ENCODE measurements at regions not wholly inside any gene's neighbourhood (a gene's known extent, or its start where the extent isn't known, plus 50 kb on each side); places are given as distances from the start of the nearest gene placed in this dataset.
A peak's percentile ranks its signal among the peaks of the same experiment; 100 is the strongest.
"Not testable (repeated sequence)": the region's sequence is repeated elsewhere in the genome, so short reads cannot be mapped to it uniquely, and the experiment has no call there.

DNA sequence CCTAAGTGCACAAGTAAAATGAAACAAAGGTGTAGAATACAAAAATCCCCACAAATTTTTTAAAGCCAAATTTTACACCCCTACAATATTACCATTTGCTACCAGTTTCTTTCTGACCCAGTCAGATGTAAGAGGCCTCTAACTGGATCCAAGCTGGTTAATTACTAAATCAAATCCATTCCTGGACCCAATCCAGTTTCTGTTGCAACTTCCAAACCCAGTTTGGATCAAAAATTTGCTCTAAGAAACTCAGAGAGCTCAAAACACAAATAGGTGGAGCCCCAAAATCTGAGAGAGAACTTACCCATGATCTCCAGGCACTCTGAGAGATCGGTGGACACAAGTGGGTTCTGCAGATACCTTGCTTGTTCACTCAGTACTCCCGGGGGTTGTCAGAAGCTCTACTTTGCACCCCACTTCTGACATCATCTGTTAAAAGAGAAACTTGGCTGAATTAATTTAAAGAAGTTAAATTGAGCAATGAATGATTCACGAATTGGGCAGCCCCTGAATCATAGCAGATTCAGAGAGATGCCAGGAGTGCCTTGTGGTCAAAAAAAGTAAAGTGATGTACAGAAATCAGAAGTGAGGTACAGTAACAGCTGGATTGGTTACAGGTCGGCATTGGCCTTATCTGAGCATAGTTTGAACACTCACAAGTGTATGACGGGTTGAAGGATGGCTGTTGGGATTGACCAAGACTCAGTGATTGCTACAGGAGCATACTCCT, 448.0 kb downstream of the KCNT2 start:
- no peak for DNase-seq

DNA sequence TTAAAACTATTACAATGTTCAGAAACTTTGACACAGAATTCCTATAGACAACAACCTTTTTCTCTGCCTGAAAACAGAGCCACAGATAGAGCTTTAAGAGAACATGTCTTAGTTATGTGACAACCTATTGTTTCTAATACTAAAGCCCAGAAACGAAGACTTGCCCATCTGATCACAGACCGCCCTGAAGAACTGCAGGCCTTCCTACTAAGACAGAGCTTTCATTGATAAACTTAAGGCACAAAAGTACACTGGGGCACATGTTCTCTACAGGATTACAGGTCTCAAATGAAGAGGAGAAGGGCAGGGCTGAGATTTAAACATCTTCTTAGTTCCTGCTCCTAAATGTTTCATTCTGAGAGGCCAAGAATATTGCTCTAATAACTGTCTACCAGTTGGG, 452.7 kb downstream of the KCNT2 start:
- DNase-seq: no peak

DNA sequence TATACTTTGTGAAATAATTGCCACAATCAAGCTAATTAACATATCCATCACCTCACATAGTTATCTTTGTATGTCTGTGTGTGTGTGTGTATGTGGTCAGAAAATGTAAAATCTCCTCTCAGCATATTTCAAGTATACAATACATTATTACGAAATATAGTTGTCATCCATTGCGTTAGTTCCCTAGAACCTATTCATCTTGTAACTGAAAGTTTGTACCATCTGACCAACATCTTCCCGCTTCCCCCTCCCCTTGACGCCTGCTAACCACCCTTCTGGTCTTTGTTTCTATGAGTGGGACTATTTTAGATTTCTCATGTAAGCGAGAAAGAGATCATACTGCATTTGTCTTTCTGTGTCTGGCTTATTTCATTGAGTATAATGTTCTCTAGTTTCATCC, 455.3 kb downstream of the KCNT2 start:
- DNase-seq: no peak

DNA sequence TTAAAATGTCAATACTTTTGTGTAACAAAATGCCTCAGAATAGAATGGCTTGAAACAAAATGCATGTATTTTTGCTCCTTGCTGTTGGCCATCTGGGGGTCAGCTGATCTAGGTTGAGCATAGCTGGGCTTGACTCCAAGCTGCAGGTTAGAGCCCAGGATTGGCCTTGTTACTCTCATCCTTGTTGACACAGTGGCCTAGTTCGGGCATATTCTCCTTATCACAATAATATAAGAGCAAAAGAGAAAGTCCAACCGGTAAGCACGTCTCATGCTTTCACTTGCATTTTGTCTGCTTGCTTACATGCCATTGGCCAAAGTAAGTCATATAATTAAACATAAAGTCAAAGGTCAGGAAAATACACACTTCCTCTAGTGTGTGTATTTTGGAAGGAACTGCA, 456.2 kb downstream of the KCNT2 start:
- DNase-seq: no peak

DNA sequence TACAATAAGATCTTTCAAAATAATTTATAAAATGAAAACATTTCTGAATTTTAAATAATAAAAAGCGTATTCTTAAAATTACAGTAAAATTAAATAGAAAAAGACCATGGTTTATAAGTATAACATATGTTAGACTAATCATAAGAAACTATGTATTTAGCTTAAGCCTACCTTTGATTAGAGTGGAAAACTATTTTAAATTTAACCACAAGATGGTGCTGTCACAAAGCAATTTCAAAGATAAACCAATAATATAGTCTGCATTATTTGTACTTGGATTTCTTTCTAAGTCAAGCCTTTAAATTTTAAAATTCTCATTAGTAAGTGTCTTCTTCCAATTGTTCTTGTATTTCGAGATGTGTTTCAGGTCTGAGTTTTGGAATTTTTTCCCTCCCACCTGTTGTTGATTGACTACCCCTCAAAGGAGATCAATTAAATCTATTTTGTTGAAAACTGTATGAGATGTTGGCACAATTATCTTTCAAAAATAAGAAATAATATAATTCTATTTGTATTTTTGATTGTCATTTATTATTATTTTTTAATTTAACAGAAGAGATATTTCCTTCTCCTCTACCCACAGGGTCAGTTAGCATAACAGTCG, 459.8 kb downstream of the KCNT2 start:
- DNase-seq: peak; percentile 69

DNA sequence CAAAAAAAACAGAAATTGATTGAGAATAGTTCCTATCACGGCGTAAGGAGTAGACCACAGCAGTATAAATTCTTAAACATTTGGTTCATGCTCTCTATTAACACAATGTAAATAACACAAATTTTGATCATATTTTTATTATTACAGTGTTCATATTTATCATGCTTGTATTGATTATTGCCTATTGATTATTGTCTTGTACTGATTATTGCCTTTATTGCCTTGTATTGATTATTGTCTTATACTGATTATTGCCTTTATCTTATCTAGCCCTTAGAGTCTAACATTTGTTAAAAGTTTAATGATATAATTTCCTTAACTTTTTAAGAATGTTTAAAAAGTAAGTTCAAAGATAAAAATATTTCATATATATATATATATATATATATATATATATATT, 460.7 kb downstream of the KCNT2 start:
- no peak for DNase-seq

DNA sequence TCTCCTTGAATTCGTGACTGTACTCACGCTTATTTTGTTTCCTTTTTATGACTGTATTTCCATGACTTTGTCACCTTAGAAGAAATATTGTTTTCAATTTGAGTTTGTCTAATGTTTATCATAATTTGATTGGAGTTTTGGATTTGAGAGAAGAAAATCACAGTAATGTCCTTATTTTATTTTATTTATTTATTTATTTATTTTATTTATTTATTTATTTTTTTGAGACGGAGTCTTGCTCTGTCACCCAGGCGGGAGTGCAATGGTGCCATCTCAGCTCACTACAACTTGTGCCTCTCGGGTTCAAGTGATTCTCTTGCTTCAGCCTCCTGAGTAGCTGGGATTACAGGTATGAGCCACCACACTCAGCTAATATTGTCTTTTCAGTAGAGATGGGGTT, 463.1 kb downstream of the KCNT2 start:
- not testable (repeated sequence) for DNase-seq

DNA sequence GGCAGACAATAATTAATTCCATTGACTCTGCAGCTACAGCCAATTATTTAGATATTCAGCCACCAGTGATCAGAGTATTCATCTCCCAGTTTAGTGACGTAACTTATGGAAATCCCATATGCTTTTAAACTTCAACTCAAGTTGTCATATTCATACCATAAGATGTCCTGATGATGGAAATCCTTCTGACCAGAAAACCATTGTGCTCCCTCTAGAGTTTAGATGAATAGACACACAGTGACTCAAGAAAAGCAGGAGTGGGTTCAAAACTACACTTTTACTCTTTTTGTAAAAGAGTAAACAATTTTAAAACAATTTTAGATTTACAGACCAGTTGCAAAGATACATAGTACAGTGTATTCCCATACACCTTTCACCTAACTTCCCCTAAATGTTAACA, 463.7 kb downstream of the KCNT2 start:
- DNase-seq: no peak

DNA sequence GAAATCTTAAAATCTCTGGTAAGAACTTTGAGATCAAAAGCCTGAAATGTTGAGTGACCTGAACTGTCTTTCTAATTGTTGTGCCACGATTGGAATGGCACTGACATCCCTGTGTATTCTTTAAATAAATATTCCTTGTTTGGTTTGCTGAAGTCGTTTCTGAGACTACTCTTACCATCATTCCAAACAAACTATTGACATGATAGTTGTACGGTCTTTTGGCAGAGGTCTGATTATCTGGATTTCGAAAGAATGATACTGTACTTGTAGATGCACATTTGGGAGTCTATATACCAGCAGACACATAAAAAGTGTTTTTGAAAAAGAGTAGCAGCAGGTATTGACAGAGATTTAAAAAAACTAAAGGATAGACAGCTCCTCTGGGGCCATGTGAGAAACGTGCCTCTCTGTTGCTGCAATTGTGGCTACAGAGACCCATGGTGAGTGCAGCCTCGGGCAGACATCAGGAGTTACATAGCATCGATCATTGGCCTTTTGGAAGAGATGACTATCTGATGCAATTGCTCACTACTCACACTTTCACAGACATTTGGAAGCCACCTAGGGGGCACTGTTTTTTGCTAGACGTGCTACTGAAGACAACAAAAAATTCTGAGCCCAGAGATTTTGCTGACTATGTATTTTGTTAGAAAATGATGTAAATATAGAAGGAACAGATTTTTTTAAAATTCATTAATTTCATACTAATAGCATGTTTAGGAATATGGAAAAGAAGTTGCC, 464.5 kb downstream of the KCNT2 start:
- no peak for DNase-seq

DNA sequence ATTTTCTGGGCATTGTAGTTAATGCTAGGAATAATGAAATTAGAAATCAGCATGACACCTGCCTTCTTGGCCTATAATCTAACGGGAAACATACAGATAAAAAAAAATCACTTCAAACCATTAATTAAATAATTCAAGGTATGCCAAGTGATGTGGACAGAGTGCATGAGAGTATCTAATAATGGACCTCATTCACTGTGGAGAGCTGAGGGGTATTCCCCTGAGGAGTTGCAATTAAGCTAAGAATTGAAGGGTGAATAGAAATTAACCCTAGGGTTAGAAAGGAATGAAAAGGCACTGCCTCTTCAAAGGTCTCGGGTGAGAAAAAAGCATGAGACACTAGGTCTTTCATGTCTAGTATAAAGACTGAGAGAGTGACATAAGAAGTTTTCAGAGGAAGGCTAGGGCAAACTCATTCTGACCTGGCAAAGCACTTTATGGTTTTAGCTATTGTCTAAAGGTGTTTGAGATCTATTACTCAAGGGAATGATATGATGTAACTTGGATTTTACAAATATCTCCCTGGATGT, 466.1 kb downstream of the KCNT2 start:
- no peak for DNase-seq

DNA sequence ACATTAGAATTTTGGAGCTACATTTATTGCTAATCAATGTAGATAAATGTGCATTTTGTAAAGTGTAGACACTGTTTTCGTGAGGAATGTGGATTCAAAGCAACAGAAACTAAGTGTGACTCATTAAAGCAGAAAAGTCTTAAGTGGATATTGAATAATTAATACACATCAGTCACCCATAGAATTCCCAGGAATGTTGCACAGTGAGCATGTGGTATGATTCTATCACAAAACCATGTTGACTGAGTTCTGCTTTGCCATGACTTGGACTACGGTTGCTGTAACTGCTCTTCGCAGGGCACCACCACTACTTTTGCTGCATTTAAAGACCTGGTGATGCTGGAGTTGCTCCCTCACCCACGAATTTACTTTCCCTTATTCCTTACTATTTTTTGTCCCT, 471.8 kb downstream of the KCNT2 start:
- DNase-seq: no peak

DNA sequence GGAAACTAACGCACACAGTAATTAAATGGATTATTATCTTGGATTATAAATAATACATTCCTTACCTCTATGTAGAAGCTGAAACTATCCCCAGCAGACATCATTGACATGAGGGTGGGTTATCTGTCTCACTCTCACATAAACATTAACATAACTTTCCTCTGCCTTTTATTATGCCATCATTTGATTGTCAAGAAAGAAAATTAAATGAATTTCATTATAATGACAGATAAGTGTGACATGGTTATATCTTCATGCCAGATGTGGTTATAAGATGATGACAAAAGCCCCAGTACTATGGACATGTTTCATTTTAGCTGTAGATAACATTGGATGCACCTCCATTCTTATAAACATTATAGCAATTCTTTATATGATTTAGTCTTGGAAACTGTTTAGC, 476.5 kb downstream of the KCNT2 start:
- DNase-seq: no peak

DNA sequence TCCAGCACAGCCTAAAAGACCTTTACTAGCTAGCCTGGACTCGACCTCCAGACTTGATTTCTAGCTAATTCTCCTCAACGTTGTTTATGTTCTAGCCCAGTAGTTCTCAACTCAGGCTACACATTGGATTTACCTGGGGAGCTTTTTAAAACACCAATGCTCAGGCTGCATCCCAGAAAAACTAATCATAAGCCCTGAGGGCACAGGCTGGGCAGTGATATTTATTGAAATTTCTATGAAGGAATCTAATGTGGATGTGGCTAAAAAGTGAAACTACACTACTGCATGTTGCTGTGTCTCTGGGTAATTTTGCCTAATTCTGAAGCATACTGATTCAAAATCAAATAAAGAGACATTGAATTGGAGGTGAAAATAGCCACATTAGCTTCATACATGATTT, 479.4 kb downstream of the KCNT2 start:
- DNase-seq: no peak

DNA sequence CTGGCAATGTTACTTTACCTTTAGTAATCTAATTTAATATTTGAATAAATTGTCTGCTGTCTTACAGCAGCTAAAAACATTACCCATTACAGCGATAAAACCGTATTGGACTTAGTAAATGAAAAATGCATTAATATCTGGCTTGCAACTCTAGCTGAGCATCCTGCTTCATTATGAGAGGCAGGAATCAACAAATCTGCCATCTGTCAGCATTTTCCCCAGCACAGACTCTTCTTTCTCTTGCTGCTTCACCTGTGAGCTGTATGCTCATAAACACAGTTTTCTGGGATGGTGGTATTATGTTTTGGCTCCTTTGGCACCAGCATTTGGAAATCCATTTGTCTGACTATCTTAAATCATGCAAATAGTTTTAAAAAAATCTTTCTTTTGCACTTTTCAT, 487.1 kb downstream of the KCNT2 start:
- DNase-seq: peak; percentile 81

DNA sequence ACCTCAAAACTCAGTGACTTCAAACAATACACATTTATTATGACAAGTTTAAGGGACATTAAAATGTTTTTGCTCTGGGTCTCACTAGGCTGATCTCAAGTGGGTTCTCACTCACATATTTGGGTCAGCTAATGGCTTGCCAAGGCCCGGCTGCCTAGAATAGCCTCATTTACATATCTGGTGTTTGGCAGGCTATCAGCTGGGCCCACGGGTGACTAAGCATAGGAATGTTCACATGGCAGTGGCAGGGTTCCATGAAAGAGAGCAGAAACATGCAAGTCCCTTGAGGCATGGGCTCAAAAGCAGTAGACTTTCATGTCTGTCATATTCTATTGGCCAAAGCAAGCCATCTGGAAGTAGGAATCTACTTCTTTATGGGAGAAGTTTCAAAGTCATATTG, 492.6 kb downstream of the KCNT2 start:
- DNase-seq: no peak

DNA sequence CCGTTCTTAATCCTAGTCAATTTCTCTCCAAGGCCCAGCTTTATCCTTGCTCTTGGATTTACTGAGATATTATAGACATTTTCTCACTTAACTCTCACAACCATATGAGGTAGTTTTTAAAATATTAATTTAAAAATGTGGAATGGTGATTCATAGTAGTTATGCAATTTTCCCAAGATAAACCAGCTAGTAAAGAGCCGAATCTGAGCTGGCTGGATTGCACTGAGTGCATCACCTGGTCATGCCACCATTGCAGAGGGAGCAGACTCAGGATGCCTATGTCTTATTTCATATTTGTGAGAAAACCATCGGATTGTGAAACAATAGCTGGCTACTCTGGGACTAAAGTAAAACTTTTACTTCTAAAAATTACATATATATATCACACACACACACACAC, 494.0 kb downstream of the KCNT2 start:
- no peak for DNase-seq

DNA sequence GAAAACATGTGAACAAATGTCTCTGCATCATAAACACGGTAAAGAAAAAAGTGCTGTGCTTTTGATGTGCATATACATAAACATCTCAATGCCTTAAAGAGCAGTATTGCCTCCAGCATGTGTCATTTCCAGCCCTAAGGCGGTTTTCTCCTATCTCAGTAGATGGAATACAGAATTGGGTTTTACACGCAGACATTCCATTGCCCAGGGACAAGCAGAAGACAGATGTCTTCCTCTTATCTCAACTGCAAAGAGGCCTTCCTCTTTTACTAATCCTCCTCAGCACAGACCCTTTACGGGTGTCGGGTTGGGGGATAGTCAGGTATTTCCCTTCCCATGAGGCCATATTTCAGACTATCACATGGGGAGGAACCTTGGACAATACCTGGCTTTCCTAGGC, 499.2 kb downstream of the KCNT2 start:
- DNase-seq: not testable (repeated sequence)

DNA sequence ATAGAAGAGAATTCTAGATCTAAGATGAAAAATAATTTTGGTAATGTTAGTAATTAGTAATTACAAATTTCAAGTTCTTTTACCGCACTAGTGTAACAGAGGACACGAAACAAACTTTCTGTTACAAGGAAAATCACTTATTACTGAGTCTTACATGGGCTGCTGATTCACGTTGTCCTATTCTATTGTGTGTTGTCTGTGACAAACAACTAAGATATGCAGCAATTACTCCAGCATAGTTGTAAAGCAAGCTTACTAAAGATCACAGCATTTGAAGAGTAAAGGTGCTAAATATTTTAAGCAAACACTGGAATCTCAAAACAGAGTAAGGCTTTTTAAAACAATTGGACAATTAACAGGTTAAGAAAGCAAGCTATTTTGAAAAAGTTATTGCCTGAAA, 502.3 kb downstream of the KCNT2 start:
- DNase-seq: no peak

DNA sequence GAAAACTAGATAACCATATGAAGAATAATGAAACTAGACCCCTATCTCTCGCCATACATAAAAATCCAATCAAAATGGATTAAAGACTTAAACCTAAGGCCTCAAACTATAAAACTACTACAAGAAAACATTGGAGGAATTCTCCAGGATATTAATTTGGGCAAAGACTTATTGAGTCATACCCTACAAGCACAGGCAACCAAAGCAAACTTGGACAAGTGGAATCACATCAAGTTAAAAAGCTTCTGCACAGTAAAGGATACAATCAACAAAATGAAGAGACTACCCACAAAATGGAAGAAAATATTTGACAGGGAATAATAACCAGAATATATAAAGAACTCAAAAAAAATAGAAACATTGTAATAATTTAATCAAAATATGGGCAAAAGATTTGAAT, 505.4 kb downstream of the KCNT2 start:
- no peak for DNase-seq

DNA sequence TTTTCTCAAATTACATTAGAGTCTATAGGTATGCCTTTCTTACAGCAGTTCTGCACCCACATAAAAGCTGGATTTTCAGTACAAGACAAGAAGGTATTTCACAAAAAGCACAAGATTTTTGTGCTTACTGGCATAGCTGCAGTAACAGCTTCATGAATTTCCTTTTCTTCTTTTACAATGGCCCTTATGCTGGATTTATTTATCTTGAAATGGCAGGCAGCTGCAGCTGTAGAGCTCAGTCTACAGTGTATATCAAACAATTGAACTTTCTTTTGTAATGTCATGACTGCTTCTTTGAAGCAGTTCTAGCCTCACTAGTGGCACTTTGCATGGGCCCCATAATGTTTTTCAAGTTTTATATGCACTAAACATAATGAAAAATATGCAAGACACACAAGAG, 510.2 kb downstream of the KCNT2 start:
- no peak for DNase-seq

DNA sequence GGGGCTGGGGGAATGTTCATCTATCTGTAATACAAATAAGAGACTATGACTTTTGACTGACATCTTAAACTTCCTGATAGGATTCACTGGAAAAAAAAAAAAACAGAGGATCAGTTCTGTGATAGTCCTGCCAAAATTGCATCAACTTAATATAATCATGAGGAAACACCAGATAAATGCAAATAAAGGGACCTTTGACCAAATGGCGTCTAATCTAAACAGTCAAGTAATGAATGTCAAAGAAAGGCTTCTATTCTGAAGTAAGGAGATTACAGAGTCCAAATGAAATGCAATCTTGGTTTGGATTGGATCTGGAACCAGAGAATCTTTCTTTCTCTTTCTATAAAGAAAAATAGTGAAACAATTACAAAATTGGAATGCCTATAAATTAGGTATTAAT, 513.4 kb downstream of the KCNT2 start:
- DNase-seq: no peak

DNA sequence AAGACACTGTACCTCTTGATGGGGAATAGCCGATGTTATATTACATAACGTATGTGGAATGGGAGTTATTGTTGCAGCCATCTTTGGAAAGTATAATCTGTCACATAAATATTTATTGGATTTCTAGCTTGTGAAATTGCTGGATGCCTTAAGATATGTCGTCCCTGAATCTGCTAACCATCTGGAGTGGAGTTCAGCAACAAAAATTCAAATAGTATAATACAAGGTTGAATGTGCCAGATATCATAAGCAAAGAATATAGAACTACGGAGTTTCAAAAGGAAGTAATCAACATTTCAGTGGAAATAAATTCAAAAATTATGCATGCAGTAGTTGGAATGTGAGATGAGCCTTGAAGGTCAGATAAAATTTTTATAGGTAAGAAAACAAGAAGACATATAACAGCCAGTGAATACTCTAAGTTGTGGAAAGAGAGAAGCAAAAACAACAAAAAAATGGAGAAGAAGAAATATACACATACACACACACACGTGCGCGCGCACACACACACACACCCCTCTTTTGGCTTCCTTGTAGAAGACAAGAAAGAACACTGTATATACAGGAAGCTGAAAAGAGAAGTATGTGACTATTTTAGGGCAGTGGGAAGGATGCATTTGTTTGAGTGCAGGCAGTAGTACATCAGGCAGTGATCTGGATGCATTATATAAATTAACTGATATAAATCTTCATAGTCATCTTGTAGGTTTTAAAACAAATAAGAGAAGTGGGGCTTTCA, 516.7 kb downstream of the KCNT2 start:
- no peak for DNase-seq

DNA sequence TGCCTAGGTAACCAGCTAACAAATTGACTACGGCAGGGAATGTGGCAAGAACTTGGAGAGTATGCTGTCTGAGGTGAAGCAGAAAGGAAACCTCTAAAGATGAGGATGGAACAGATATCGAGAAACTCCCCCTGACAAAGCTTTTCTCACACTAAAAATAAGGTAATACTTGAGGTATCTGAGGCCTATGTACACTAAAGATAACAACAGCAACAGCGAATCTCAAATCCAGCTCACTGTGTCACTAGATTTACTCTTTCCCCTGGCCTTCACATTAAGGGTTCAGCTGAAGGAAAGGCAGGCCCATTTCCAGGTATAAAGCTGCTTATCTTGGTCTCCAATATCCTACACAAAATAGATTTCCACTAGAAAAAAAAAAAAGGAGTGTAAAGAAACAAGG, 518.0 kb downstream of the KCNT2 start:
- DNase-seq: no peak
